Stimulated activated CD8-positive, alpha-beta memory T cell treated with anti-CD3 and anti-CD28 coated beads, Interleukin-12 subunit alpha, Interleukin-12 subunit beta, amount 100 ng/mL, for 1 hour (primary cell): ENCODE measurements at regions not wholly inside any gene's neighbourhood (a gene's known extent, or its start where the extent isn't known, plus 50 kb on each side); places are given as distances from the start of the nearest gene placed in this dataset.

Experiments used
- DNase-seq: peaks from one replicate; pipeline ENCODE4 v3.0.0-alpha.2; 2020; ENCODE audit warnings: low read depth

GRCh38 chr14:62270236-62270635, 508.0 kb downstream of the SNAPC1 start:
- DNase-seq: no peak

GRCh38 chr14:62280366-62280765, 518.1 kb downstream of the SNAPC1 start:
- DNase-seq: no peak

GRCh38 chr14:62283837-62284236, 521.6 kb downstream of the SNAPC1 start:
- no peak for DNase-seq

DNA sequence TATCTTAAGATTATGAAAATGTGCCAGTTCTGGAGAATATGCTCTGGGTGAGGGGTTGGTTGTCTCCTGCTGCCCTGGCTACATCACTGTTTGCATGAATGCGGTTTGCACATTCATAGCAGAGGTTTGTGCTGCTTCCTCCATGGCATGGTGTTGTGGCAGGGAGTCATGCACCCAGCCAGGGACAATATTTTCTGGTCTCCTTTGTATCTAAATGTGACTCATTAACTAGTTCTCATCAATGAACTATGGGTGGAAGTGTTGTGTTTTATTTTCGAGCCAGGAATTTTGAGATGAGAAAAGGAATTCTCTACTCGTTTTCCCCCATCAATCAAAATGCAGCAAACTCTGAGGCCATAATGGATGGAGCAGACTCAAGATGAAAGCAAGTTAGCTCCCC, 527.3 kb downstream of the SNAPC1 start:
- DNase-seq: no peak

DNA sequence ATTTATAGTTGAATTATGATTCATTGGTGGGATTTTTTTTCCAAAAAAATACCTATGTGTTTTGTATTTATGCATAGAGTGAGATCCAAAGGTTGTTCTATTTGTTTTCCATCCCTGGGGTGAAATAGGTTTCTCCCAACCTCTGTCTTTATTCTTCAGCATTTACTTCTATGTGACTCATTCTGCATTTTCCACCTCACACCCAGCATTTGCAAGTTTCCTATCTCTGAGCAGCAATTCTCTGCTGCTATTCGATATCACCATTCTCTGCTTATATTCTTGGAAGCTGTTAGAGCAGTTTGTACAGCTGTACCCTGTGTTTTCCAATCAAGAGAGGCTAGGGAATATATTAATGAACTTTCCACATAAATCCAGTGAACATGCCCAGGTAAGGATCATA, 538.9 kb downstream of the SNAPC1 start:
- DNase-seq: no peak

- no peak for DNase-seq
Observed at GRCh38 chr14:62301911-62302310, 539.7 kb downstream of the SNAPC1 start.

- no peak for DNase-seq
Observed at GRCh38 chr14:62303437-62303836, 541.2 kb downstream of the SNAPC1 start.

DNA sequence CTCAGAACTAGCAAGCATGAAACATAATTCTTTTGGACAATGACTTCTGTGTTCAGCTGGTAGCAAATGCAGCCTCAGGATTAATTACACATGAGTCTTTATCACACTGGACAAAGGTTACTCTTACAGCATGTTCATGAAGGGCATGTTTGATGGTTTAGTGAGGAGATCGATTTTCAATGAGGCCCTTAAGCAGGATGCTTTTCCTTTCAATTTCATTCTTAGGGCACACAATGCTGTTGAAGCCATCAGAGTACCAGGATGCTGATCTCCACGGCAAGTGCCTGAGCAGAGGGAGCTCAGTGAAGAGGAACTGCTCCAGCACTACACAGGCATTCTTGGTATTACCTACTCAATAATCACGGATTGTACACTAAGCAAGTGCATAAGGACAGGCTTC, 542.0 kb downstream of the SNAPC1 start:
- no peak for DNase-seq

GRCh38 chr14:62307844-62308243, 545.6 kb downstream of the SNAPC1 start:
- no peak for DNase-seq

DNA sequence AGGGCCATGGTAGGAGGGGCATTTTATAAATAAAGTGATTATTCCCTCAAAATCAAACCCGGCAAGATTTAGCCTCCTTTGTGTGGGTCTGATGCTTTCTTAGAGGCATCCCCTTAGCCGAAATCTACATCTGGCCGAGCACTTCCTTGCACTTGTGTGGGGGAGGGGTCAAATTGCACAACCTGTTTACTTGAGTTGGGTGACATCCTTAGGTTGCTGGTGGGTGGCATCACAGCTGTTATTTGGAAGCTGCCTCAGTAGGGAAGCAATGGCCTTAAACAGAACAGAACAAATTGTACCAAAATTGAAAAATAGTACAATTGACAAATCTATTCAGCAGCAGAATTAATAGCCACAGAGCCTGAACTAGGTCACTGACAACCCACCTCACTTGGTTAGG, 546.1 kb downstream of the SNAPC1 start:
- no peak for DNase-seq

- DNase-seq: no peak
Observed at GRCh38 chr14:62308891-62309290, 546.7 kb downstream of the SNAPC1 start.

- DNase-seq: no peak
Observed at GRCh38 chr14:62313212-62313611, 551.0 kb downstream of the SNAPC1 start.

DNA sequence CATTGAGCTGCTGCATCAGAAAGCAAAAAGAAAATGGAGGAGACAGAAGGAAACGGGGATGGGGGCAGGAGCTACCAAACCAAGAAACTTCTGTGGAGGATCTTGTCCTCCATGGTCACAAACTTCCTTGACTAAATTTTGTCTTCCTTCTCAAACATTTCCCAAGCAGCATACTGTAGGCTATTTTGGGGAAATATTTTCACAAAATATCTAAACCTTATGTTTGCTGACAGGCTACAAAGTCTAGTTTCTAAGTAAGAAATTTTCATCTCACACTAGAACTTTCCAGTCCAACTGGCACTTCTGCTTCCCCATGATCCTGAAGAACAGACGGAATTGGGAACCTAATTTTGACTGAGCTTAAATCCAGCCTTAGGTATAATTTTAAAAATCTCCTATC, 552.0 kb downstream of the SNAPC1 start:
- DNase-seq: no peak

GRCh38 chr14:62314871-62315270, 552.7 kb downstream of the SNAPC1 start:
- no peak for DNase-seq

DNA sequence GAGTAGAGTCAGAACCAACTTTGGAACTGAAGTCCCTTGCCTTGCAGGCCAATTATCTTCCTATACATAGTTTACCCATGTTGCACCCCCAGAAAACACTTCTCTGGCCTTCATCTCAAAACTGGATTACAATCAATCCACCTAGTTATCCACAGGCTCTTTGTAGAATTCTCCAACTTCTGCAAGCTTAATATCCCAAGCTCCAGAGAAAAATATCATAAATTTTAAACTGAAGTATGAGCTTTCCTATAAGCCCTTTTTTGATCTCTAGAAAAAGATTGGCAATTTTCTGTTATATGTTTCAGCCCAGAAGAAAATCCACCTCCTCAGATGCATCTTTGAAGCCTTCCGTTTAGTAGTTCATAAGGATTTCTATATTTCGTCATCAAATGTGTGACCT, 553.4 kb downstream of the SNAPC1 start:
- no peak for DNase-seq

DNA sequence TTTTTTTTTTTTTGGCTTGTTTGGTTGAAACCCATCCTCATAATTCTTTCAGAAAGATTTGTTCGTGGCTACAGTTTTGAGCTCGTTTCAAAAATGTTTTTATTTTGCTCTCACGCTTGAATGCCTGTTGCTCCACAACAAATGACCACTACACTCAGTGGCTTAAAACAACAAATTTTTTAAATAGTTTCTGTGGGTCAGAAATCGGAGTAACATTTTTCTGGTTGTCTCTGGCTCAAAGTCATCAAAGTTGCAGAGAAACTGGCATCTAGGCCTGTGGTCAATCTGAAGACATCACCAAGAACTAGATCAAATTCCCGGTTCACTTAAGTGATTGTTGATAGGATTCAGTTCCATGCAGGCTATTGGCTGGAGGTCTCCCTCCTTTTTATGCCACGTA, 560.0 kb downstream of the SNAPC1 start:
- no peak for DNase-seq

DNA sequence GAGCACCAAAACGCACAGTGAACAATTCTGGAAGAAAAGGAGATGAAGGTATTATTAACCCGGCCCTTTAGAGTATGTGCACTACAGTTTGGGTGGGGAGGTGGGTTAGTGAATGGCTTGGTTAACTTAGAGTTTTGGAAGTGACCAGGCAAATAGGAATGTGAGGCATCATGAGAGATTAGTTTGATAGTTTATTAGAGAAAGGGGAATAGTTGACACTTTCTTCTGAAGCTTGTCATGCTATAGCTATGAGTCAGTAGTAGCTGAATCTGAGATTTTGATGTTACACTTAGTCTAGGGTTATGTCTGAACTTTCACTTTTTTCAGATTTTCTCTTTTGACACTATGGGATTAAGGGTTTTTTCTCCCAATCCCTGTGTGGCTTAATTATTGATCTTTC, 567.2 kb downstream of the SNAPC1 start:
- no peak for DNase-seq

- no peak for DNase-seq
Observed at GRCh38 chr14:62347562-62348011, 585.4 kb downstream of the SNAPC1 start.

DNA sequence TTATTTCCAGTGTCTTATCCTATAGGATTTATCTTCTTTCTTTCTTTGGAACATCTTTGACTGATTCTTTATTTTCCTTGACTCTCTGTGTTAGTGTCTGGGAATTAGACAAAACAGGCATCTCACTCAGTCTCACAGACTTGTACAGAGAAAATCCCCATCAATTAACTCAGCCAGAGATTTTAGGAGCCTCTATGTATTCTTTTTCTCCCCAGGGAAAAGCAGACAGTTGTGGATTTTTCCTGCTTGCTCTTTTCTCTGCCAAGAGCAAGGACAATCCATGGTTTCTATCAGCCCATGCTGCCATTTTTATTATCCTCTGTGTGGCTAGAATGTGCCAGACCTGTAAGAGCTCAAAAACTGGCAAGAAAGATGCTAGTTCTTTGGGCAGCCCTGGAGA, 595.1 kb downstream of the SNAPC1 start:
- DNase-seq: no peak

DNA sequence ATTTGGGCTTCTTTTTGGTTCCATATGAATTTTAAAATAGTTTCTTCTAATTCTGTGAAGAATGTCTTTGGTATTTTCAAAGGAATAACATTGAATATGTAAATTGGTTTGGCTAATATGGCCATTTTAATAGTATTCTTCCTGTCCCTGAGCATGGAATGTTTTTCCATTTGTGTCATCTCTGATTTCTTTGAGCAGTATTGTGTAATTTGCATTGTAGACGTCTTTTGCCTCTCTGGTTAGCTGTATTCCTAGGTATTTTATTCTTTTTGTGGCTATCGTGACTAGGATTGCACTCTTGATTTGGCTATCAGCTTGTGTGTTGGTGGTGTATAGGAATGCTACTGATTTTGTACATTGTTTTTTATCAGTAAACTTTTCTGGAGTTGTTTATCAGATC, 601.9 kb downstream of the SNAPC1 start:
- no peak for DNase-seq

GRCh38 chr14:62364800-62365280, 602.6 kb downstream of the SNAPC1 start:
- DNase-seq: no peak

GRCh38 chr14:62369919-62370560, 607.8 kb downstream of the SNAPC1 start:
- DNase-seq: no peak

- DNase-seq: no peak
Observed at GRCh38 chr14:62373944-62374343, 611.7 kb downstream of the SNAPC1 start.

- no peak for DNase-seq
Observed at GRCh38 chr14:62378057-62378456, 615.8 kb downstream of the SNAPC1 start.
